ENCODE measurements at regions not wholly inside any gene's neighbourhood (a gene's known extent, or its start where the extent isn't known, plus 50 kb on each side); places are given as distances from the start of the nearest gene placed in this dataset.

- DNase-seq (ENCODE audit: insufficient read length, low spot score) (no peak), FAIRE-seq (no peak)
- no peak for TF ChIP-seq POLR2AphosphoS5 (IDR thresholded peaks at IDR 0.05; ENCODE audit: low read depth, low read length)
Measured at GRCh38 chr10:59098831-59099452, 77.5 kb upstream of the PHYHIPL start.

GRCh38 chr10:59099481-59099880 lies 77.0 kb upstream of the PHYHIPL start:
- TF ChIP-seq POU2F2 (IDR thresholded peaks at IDR 0.05; ENCODE audit: low read depth, low read length) (no peak), SPI1 (IDR thresholded peaks at IDR 0.05; ENCODE audit: low read depth, low read length) (no peak), POLR2AphosphoS5 (IDR thresholded peaks at IDR 0.05; ENCODE audit: low read depth, low read length) (no peak), PAX5 (IDR thresholded peaks at IDR 0.05; ENCODE audit: insufficient read depth, low read length, severe bottlenecking) (no peak), TAF1 (IDR thresholded peaks at IDR 0.05; ENCODE audit: low read depth, low read length) (no peak), POLR2A (IDR thresholded peaks at IDR 0.05; ENCODE audit: low read depth, low read length) (no peak)
- DNase-seq (ENCODE audit: insufficient read length, low spot score) (no peak), FAIRE-seq (no peak)

- FAIRE-seq (no peak), DNase-seq (ENCODE audit: insufficient read length, low spot score) (no peak)
- TF ChIP-seq POLR2AphosphoS5 (IDR thresholded peaks at IDR 0.05; ENCODE audit: low read depth, low read length) (no peak), TAF1 (IDR thresholded peaks at IDR 0.05; ENCODE audit: low read depth, low read length) (no peak), POU2F2 (IDR thresholded peaks at IDR 0.05; ENCODE audit: low read depth, low read length) (no peak), POLR2A (IDR thresholded peaks at IDR 0.05; ENCODE audit: low read depth, low read length) (no peak), SPI1 (IDR thresholded peaks at IDR 0.05; ENCODE audit: low read depth, low read length) (no peak), PAX5 (IDR thresholded peaks at IDR 0.05; ENCODE audit: insufficient read depth, low read length, severe bottlenecking) (no peak)
Measured at GRCh38 chr10:59102394-59102793, 74.0 kb upstream of the PHYHIPL start.

GRCh38 chr10:59104186-59104585 lies 72.3 kb upstream of the PHYHIPL start:
- FAIRE-seq (no peak), DNase-seq (ENCODE audit: insufficient read length, low spot score) (no peak)
- TF ChIP-seq PAX5 (IDR thresholded peaks at IDR 0.05; ENCODE audit: insufficient read depth, low read length, severe bottlenecking) = no peak
- TF ChIP-seq POLR2A (IDR thresholded peaks at IDR 0.05; ENCODE audit: low read depth, low read length) = no peak
- TF ChIP-seq POLR2AphosphoS5 (IDR thresholded peaks at IDR 0.05; ENCODE audit: low read depth, low read length) = no peak
- TF ChIP-seq POU2F2 (IDR thresholded peaks at IDR 0.05; ENCODE audit: low read depth, low read length) = no peak
- TF ChIP-seq TAF1 (IDR thresholded peaks at IDR 0.05; ENCODE audit: low read depth, low read length) = no peak
- no peak for TF ChIP-seq SPI1 (IDR thresholded peaks at IDR 0.05; ENCODE audit: low read depth, low read length)

DNA sequence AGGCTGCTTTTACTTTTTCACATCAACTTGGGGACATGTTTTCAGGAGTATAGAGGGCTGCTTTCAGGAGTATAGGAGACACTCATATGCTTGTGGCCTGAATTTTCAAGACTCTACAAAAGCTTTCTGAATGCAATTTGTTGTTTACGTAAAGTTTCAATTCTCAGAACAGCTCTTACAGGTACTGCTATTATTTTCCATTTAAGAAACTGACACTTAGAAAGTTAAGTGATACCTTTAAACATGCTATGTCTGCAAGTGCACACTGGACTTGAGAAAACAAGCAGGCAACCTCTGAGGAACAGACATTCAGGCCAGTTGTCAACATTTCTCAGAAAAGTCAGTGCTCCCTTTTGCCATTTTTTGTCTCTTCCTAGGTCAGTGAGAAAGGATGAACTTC lies 70.0 kb upstream of the PHYHIPL start:
- no peak for DNase-seq (ENCODE audit: insufficient read length, low spot score)
- no peak for TF ChIP-seq POLR2AphosphoS5 (IDR thresholded peaks at IDR 0.05; ENCODE audit: low read depth, low read length)
- TF ChIP-seq SPI1 (IDR thresholded peaks at IDR 0.05; ENCODE audit: low read depth, low read length) = no peak
- TF ChIP-seq POU2F2 (IDR thresholded peaks at IDR 0.05; ENCODE audit: low read depth, low read length) = no peak
- no peak for TF ChIP-seq PAX5 (IDR thresholded peaks at IDR 0.05; ENCODE audit: insufficient read depth, low read length, severe bottlenecking)
- no peak for TF ChIP-seq POLR2A (IDR thresholded peaks at IDR 0.05; ENCODE audit: low read depth, low read length)
- TF ChIP-seq TAF1 (IDR thresholded peaks at IDR 0.05; ENCODE audit: low read depth, low read length) = no peak
- no peak for FAIRE-seq

DNA sequence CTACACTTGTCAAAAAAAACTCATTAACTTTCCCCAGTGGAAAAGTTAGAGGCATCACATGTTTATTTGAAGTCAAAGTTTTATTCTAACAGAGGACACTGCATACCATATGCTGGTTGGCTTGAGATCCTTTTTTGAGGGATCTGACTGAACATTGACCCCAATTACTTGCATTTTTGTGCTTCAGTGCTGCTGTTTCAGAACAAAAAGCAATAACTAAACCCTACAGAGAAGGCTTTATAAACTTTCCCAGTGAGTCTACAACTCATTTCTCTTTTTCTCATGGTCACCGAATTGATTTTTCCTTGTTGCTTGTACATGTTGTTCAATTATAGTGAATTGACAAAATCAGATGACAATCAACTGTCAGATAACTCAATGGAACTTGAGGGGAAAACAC lies 69.3 kb upstream of the PHYHIPL start:
- no peak for TF ChIP-seq SPI1 (IDR thresholded peaks at IDR 0.05; ENCODE audit: low read depth, low read length)

GRCh38 chr10:59108296-59108870 lies 68.1 kb upstream of the PHYHIPL start:
- no peak for DNase-seq (ENCODE audit: insufficient read length, low spot score)
- TF ChIP-seq POU2F2 (IDR thresholded peaks at IDR 0.05; ENCODE audit: low read depth, low read length) = no peak
- TF ChIP-seq SPI1 (IDR thresholded peaks at IDR 0.05; ENCODE audit: low read depth, low read length) = no peak
- no peak for TF ChIP-seq PAX5 (IDR thresholded peaks at IDR 0.05; ENCODE audit: insufficient read depth, low read length, severe bottlenecking)
- TF ChIP-seq POLR2A (IDR thresholded peaks at IDR 0.05; ENCODE audit: low read depth, low read length) = no peak
- TF ChIP-seq POLR2AphosphoS5 (IDR thresholded peaks at IDR 0.05; ENCODE audit: low read depth, low read length) = no peak
- no peak for TF ChIP-seq TAF1 (IDR thresholded peaks at IDR 0.05; ENCODE audit: low read depth, low read length)
- no peak for FAIRE-seq

More for the DNA sequence above, 69.3 kb upstream of the PHYHIPL start:
- DNase-seq (ENCODE audit: insufficient read length, low spot score) (no peak), FAIRE-seq (no peak)

DNA sequence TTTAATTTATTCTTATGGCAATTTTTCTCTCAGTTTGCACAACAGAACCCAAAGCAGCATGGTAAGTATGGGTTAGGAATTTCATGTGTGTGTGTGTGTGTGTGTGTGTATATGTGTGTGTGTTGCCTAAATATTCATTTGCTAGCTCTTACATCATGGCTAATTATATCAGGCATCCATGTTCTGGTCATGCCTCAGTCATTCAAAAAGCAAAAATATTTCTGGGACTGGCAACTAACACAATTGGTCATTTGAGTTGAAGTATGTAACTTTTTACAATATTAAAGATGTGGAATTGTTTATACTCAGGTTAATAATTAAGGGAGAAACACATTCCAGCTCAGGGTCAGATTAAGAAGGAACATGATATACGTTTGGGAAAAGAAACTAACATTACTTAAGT lies 67.6 kb upstream of the PHYHIPL start:
- TF ChIP-seq SPI1 (IDR thresholded peaks at IDR 0.05; ENCODE audit: low read depth, low read length) = no peak
- DNase-seq (ENCODE audit: insufficient read length, low spot score) (no peak), FAIRE-seq (no peak)

DNA sequence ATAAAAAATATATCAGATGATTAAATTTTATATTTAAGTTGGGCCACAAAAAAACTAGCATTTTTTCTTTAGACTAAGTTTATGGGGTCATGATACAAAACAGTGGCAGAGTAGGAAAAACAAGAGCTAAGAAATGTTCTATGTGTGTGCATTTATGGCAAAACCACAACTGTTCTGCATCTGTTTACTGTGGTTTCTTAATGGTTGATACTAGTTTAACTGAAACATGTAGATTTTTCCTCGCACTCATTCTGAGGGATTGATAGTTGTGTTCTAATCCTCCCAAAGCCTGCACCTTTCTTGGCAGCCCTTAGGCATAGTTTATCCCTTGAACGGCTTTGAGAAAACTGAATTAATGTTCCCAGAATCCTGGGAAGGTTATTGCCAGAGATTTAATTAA lies 66.6 kb upstream of the PHYHIPL start:
- no peak for DNase-seq (ENCODE audit: insufficient read length, low spot score)
- FAIRE-seq = no peak
- TF ChIP-seq POLR2A (IDR thresholded peaks at IDR 0.05; ENCODE audit: low read depth, low read length) = no peak
- TF ChIP-seq SPI1 (IDR thresholded peaks at IDR 0.05; ENCODE audit: low read depth, low read length) = no peak
- no peak for TF ChIP-seq PAX5 (IDR thresholded peaks at IDR 0.05; ENCODE audit: insufficient read depth, low read length, severe bottlenecking)
- TF ChIP-seq POLR2AphosphoS5 (IDR thresholded peaks at IDR 0.05; ENCODE audit: low read depth, low read length) = no peak
- TF ChIP-seq TAF1 (IDR thresholded peaks at IDR 0.05; ENCODE audit: low read depth, low read length) = no peak
- no peak for TF ChIP-seq POU2F2 (IDR thresholded peaks at IDR 0.05; ENCODE audit: low read depth, low read length)

DNA sequence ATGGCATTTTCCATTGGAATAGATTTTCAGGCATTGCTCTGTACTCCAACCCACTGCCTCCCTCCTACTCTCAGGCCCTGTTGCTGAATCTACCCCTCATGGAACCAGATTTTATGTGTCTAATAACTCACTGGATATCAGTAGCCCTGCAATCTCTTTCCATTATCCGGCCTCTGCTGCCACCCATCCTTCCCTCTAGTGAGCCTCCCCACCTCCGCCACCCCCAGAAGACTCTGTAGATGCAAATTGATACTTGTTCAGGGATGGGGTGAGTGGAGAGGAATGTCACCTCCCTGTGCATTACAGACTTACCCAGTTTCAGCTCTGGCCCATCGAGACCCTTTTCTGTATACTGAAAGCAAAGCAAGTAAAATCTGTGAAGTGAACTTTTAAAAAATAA lies 52.3 kb upstream of the PHYHIPL start:
- TF ChIP-seq POLR2AphosphoS5 (IDR thresholded peaks at IDR 0.05; ENCODE audit: low read depth, low read length) (no peak), POU2F2 (IDR thresholded peaks at IDR 0.05; ENCODE audit: low read depth, low read length) (no peak), PAX5 (IDR thresholded peaks at IDR 0.05; ENCODE audit: insufficient read depth, low read length, severe bottlenecking) (no peak), POLR2A (IDR thresholded peaks at IDR 0.05; ENCODE audit: low read depth, low read length) (no peak), TAF1 (IDR thresholded peaks at IDR 0.05; ENCODE audit: low read depth, low read length) (no peak)
- FAIRE-seq = no peak

More for the DNA sequence above, 52.3 kb upstream of the PHYHIPL start:
- DNase-seq (ENCODE audit: insufficient read length, low spot score) = no peak

Data from GM12891 (cell line).